ENCODE measurements at regions not wholly inside any gene's neighbourhood (a gene's known extent, or its start where the extent isn't known, plus 50 kb on each side); places are given as distances from the start of the nearest gene placed in this dataset.
"Not testable (repeated sequence)": the region's sequence is repeated elsewhere in the genome, so short reads cannot be mapped to it uniquely, and the experiment has no call there.

- DNase-seq, result no peak
- 92 to 94% methylated on average over 4 of the region's 4 CpGs for WGBS, 2 donors
- Histone ChIP-seq H3K36me3 (ENCODE audit: low read depth, missing control alignments) (no peaks in the 10 kb centered on the region), H3K4me1 (peaks cover 4% of the 10 kb centered on the region), H3K4me3 (no peak overlapping the region), H3K27me3 (no peaks in the 10 kb centered on the region), H3K9me3 (no peaks in the 10 kb centered on the region), H3K27ac (no peak overlapping the region)
- TF ChIP-seq CTCF (IDR thresholded peaks at IDR 0.05), result no peak
- no peak for TF ChIP-seq POLR2A (IDR thresholded peaks at IDR 0.05)
- intact Hi-C loops (cut with DNase I; ENCODE audit: low total_unique reads), result no loop called here
Observed at GRCh38 chr7:17408904-17409290, 110.4 kb downstream of the AHR start.

GRCh38 chr7:17411922-17412321, 113.5 kb downstream of the AHR start:
- 35 to 46% methylated on average over 3 of the region's 3 CpGs for WGBS, 2 donors
- TF ChIP-seq POLR2A (IDR thresholded peaks at IDR 0.05) (no peak), CTCF (IDR thresholded peaks at IDR 0.05) (no peak)
- Histone ChIP-seq H3K36me3 (ENCODE audit: low read depth, missing control alignments) (no peaks in the 10 kb centered on the region), H3K27me3 (no peaks in the 10 kb centered on the region), H3K4me3 (no peak overlapping the region), H3K4me1 (peaks cover 4% of the 10 kb centered on the region), H3K9me3 (no peaks in the 10 kb centered on the region), H3K27ac (no peak overlapping the region)
- intact Hi-C loops (cut with DNase I; ENCODE audit: low total_unique reads), result no loop called here
- DNase-seq, result no peak

- no peaks in the 10 kb centered on the region for H3K27me3 ChIP-seq
- 82 to 100% methylated on average over 1 of the region's 1 CpG for WGBS, 2 donors
- H3K36me3 ChIP-seq (ENCODE audit: low read depth, missing control alignments), result no peaks in the 10 kb centered on the region
- H3K9me3 ChIP-seq, result no peaks in the 10 kb centered on the region
- H3K4me3 ChIP-seq, result no peak overlapping the region
- intact Hi-C loops (cut with DNase I; ENCODE audit: low total_unique reads), result no loop called here
- H3K27ac ChIP-seq, result no peak overlapping the region
- peak; percentile 54 for DNase-seq
- TF ChIP-seq POLR2A (IDR thresholded peaks at IDR 0.05) (no peak), CTCF (IDR thresholded peaks at IDR 0.05) (no peak)
- H3K4me1 ChIP-seq, result peaks cover 4% of the 10 kb centered on the region
Observed at GRCh38 chr7:17412883-17413282, 114.4 kb downstream of the AHR start.

GRCh38 chr7:17415955-17416354, 117.5 kb downstream of the AHR start:
- H3K27me3 ChIP-seq, result no peaks in the 10 kb centered on the region
- 100% methylated on average over 2 of the region's 2 CpGs for WGBS, 2 donors
- H3K27ac ChIP-seq, result no peak overlapping the region
- no peak for DNase-seq
- H3K4me1 ChIP-seq, result peaks cover 4% of the 10 kb centered on the region
- TF ChIP-seq POLR2A (IDR thresholded peaks at IDR 0.05), result no peak
- TF ChIP-seq CTCF (IDR thresholded peaks at IDR 0.05), result no peak
- H3K4me3 ChIP-seq, result no peak overlapping the region
- intact Hi-C loops (cut with DNase I; ENCODE audit: low total_unique reads), result no loop called here
- H3K36me3 ChIP-seq (ENCODE audit: low read depth, missing control alignments), result no peaks in the 10 kb centered on the region
- H3K9me3 ChIP-seq, result no peaks in the 10 kb centered on the region

GRCh38 chr7:17420308-17421015, 122.0 kb downstream of the AHR start:
- WGBS, 2 donors, result 49 to 58% methylated on average over 7 of the region's 7 CpGs
- H3K36me3 ChIP-seq (ENCODE audit: low read depth, missing control alignments); DNase-seq; H3K4me1 ChIP-seq; intact Hi-C loops (cut with DNase I; ENCODE audit: low total_unique reads); H3K27ac ChIP-seq; H3K27me3 ChIP-seq; H3K4me3 ChIP-seq; H3K9me3 ChIP-seq: not testable (repeated sequence)
